Psoas muscle (tissue), 7 donors: ENCODE measurements at regions not wholly inside any gene's neighbourhood (a gene's known extent, or its start where the extent isn't known, plus 50 kb on each side); places are given as distances from the start of the nearest gene placed in this dataset.

Experiments
- ATAC-seq, 4 donors: fragments of 200-7000 bp; cut with Tn5 transposase; one replicate each; pipeline ENCODE4 v1.9.1; 2020; ENCODE audit warnings: moderate library complexity in 3 of 4, mild to moderate bottlenecking in 2 of 4
- DNase-seq, 2 donors: peaks; one replicate each; pipeline ENCODE4 v3.0.0-alpha.2; 2020
- H3K27ac ChIP-seq: fragments of 200-600 bp; one replicate; pipeline ENCODE4 v1.8.0; 2022
- H3K27me3 ChIP-seq, 3 donors: fragments of 200-600 bp in 1 of 3; one replicate each; pipeline versions ENCODE4 v1.6.1 to v1.8.0; 2013 to 2022; ENCODE audit warnings: low read length in 2 of 3, mild to moderate bottlenecking in 2 of 3, moderate library complexity in 1 of 3; ENCODE audit not compliant: insufficient read depth in 3 of 3
- H3K36me3 ChIP-seq, 2 donors: fragments of 200-600 bp in 1 of 2; one replicate each; pipeline versions ENCODE4 v1.6.1 to v1.8.0; 2013 to 2022; ENCODE audit warnings: low read depth in 1 of 2, mild to moderate bottlenecking in 1 of 2, moderate library complexity in 1 of 2; ENCODE audit not compliant: insufficient read depth in 1 of 2
- H3K4me1 ChIP-seq: fragments of 200-600 bp; one replicate; pipeline ENCODE4 v1.8.0; 2022
- H3K4me3 ChIP-seq: fragments of 200-600 bp; one replicate; pipeline ENCODE4 v1.8.0; 2022; ENCODE audit warnings: mild to moderate bottlenecking
- H3K9me3 ChIP-seq: fragments of 200-600 bp; one replicate; pipeline ENCODE4 v1.8.0; 2022
- CTCF ChIP-seq: fragments of 200-600 bp; IDR thresholded peaks from one replicate; pipeline ENCODE4 v1.8.0; 2022; ENCODE audit warnings: antibody characterized with exemption
- WGBS, 3 donors: extraction: QIAGEN DNeasy Blood & Tissue Kit; methylation state at CpG; one replicate each; pipeline versions ENCODE4 v1.1.6 to v1.1.7; 2013; 5-methylcytosine and 5-hydroxymethylcytosine counted together
- intact Hi-C, 2 donors: fragments of 100-400 bp; cut with DNase I; formaldehyde crosslinking; loops; one replicate each; pipeline versions ENCODE4 v1.11.0 to v1.14.2; 2022
- donor health status: healthy with polysubstance abuse.
- donor health status: DM: no; HTN: no; CAD: no; lungs with moderate emphysema.
- donor health status: Bipolar disorder and iron deficiency.
- donor health status: healthy.
- donor health status: DM: yes; HTN: yes; CAD: no.
- donor health status: DM: no; HTN: no; CAD: no.
- donor health status: DM: yes; HTN: yes; CAD: no.

GRCh38 chr21:16315223-16315622 is 585.4 kb downstream of the USP25 start:
- no peak for ATAC-seq
- Histone ChIP-seq H3K4me3 (no peak overlapping the region), H3K9me3 (no peaks in the 10 kb centered on the region), H3K36me3 (no peaks in the 10 kb centered on the region), H3K27me3 (no peaks in the 10 kb centered on the region), H3K27ac (no peak overlapping the region), H3K4me1 (no peaks in the 10 kb centered on the region)
- no peak for TF ChIP-seq CTCF
- intact Hi-C loops = loop anchor here in 1 of 2 donors (10.0 kb wide), 1 partner anchor 60 kb away; no protein-coding TSS in a partner anchor
- 88 to 99% (median 93%) methylated on average over 1 of the region's 1 CpG for WGBS, 3 donors
- DNase-seq = no peak

- H3K36me3 ChIP-seq = no peaks in the 10 kb centered on the region
- H3K27ac ChIP-seq = no peak overlapping the region
- intact Hi-C loops = loop anchor here in 1 of 2 donors (10.0 kb wide), 1 partner anchor 64 kb away; no protein-coding TSS in a partner anchor
- DNase-seq = no peak
- no peak for ATAC-seq
- peaks cover 3% of the 10 kb centered on the region for H3K4me1 ChIP-seq
- no peak overlapping the region for H3K4me3 ChIP-seq
- no peaks in the 10 kb centered on the region for H3K9me3 ChIP-seq
- TF ChIP-seq CTCF = no peak
- no peaks in the 10 kb centered on the region for H3K27me3 ChIP-seq
Measured at GRCh38 chr21:16318651-16319300, 589.0 kb downstream of the USP25 start.

GRCh38 chr21:16320110-16320509 is 590.3 kb downstream of the USP25 start:
- WGBS, 3 donors = 97 to 100% (median 99%) methylated on average over 1 of the region's 1 CpG

GRCh38 chr21:16322454-16322853 is 592.7 kb downstream of the USP25 start:
- intact Hi-C loops = loop anchor here in 1 of 2 donors (5.0 kb wide), 1 partner anchor 130 kb away; no protein-coding TSS in a partner anchor
- H3K36me3 ChIP-seq = no peaks in the 10 kb centered on the region
- DNase-seq (no peak), ATAC-seq (no peak)
- peaks cover 3% of the 10 kb centered on the region for H3K4me1 ChIP-seq
- no peaks in the 10 kb centered on the region for H3K27me3 ChIP-seq
- 48 to 52% (median 50%) methylated on average over 2 of the region's 2 CpGs for WGBS, 3 donors
- H3K27ac ChIP-seq = no peak overlapping the region
- no peak for TF ChIP-seq CTCF
- no peak overlapping the region for H3K4me3 ChIP-seq
- H3K9me3 ChIP-seq = no peaks in the 10 kb centered on the region

More at GRCh38 chr21:16320110-16320509, 590.3 kb downstream of the USP25 start:
- no peak for TF ChIP-seq CTCF
- Histone ChIP-seq H3K4me3 (no peak overlapping the region), H3K27ac (no peak overlapping the region), H3K4me1 (peaks cover 3% of the 10 kb centered on the region), H3K36me3 (no peaks in the 10 kb centered on the region), H3K27me3 (no peaks in the 10 kb centered on the region), H3K9me3 (no peaks in the 10 kb centered on the region)
- ATAC-seq = no peak
- intact Hi-C loops = loop anchor here in 1 of 2 donors (5.0 kb wide), 1 partner anchor 128 kb away; no protein-coding TSS in a partner anchor
- no peak for DNase-seq
